NCI-H2227 (cell line): ENCODE measurements at regions not wholly inside any gene's neighbourhood (a gene's known extent, or its start where the extent isn't known, plus 50 kb on each side); places are given as distances from the start of the nearest gene placed in this dataset.
A peak's percentile ranks its signal among the peaks of the same experiment; 100 is the strongest.

Experiments used
- DNase-seq: peaks from one replicate; lab custom pipeline; 2025; ENCODE audit not compliant: unreplicated experiment; lab: John Stamatoyannopoulos, UW

DNA sequence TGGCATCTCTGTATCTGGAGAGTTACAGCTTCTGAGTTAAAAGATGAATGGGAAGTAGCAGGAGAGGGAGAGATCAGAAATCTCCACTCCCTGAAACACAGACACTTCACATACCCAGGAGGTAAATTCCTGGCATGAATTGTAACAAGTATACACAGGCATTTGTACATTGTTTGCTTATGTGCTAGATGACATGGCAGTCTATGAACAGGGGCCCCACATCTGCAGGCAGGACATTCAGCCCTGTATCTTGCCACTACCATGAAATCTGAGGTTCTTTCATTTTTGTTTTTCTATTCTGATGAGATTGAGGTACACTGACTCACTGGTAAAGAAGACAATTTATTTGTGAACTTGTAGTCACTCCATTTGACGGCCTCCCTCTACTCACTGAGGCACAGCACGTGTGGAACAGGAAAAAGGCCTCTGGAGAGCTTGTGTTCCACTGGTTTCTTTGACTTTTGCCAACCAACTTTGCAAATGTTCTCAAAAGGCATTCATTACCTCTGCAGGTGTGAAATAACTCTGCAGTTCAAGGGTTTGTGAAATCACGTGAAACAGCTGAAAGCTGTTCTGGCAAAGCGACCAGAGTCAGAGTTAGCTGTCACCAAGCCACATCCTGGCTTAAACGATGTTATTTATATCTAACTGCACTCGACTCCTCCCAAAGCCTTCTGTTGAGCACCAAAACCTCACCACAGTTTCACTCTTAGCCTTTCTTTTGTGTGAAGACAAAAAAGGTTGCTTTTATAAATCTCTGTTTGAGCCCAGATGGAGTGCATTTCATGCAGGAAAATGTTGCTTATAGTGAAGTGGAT, 401.3 kb upstream of the CFAP20DC start:
- no peak for DNase-seq

DNA sequence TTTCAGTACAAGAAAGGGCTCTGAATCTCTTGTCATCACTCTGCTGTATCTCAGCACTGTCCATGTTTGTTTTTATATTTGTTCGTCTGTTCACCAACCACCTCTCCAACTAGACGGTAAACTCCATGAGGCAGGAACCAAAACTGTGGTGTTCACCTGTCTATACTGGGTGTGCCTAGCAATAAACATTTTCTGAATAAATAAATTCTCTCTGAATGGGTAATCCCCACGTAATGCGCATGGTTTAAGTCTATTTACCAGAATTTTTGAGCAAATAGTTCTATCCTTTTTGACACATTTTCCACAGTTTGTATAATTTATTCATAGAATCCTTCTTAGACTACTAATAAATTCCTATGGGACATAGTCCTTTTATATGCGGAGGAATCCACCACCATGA, 400.6 kb upstream of the CFAP20DC start:
- no peak for DNase-seq

DNA sequence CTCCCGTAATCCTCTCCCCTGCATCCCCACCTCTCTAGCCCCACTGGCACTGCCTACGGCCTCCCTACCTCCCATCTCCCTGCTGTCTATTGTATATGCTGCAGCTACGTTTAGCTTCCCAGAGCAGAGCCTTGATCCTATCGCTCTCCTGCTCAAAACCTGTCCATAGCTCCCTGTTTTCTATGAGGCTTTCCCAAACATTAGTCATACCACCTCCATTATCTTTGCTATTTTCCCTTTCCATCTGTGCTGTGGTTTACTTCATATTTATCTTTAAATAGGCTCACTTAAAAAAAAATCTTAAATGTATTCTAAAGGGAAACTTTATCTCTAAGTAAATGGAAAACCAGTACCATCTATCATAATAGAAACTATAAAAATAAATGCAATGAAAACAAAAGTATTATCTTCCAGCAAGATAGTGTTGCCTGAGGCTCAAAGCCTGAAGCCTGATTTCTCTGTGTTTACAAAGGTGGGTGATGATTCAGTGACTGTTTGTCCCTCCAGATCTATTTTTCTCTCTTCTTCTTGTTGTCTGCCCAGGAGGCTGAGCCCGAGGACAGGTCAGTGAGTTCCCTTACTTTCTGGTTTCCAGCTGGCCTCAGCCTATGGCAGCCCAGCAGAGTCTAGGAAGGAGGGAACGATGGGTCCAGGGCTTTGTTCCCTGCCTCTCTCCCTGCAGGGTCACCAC, 397.1 kb upstream of the CFAP20DC start:
- no peak for DNase-seq

DNA sequence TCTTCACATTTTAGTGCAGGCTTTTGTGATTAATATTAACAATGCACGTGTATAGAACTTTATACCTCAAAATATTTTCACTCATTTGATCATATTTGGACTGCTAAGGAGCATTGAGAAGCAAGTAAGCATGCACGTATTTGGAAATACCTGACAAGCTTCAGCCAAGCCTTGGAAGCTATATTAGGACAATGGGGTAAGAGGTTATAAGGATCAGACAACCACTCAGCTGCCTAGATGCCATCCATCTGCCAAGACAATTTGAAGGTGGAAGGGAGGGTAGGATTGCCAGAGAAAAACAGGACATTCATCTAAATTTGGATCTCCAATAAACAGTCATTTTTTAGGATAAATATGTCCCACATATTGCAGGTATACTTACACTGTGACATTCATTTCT, 394.9 kb upstream of the CFAP20DC start:
- no peak for DNase-seq

DNA sequence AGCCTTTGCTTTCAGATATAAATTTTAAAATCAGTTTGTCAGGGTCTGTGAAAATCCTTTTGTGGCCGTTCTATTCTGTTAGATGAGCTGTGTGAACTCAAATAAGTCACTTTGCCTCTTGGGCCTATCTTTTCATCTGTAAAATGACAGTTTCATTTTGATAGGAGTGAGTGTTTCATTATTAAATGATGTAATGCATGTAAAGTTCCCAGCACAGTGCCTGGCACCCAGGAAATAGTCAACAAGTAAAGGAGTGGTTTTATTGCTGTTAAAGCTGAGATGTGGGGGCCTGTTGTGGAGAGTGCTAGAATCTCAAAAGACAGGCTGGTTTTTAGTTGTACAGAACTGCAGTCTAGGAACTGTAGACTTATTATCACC, 394.5 kb upstream of the CFAP20DC start:
- DNase-seq = no peak

DNA sequence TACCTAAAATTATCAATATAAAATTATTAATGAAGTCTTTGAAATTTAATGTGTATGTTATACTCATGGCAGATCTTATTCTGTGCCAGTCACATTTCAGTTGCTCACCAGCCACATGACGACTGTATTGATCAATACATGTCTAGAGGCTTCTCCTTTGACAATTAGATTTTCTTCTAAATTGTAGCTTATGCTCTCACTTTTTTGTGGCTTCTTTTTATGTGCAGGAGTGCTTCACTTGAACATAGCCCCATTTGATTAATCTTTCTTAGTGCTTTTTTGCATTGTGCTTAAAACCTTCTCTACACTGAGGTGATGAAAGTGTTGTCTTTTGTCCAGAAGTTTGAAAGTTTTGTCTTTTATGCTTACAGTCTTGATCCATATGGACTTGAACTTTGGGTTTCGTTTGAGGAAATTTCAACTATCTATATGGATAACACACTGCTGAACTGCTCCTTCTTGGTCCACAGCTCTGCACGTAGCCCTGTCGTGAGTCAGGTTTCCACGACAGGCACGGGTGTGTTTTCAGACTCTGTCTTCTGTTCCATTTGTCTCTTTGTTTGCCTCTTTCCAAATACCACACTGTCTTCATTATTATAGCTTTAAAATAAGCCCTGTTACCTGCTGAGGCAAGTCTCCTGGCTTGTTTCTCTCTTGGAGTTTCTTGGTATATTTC, 393.9 kb upstream of the CFAP20DC start:
- DNase-seq = no peak

DNA sequence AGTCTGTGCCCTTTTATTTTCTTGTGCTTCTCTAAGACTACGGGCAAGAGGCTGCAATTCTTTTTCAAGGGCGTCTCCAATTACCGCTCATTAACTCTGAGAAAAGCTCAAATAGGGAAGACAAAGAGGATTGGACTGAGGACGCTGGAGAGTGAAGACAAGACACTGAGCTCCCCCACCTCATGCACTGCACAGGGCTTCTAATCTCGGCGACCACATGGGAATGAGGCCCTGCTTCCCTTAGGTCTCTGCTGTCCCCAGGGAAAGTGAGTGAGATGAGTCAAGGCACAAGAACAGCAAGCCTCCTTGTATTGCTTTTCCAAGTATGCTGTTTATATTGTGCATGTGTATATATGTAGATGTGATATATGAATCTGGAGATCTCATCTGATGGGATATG, 392.2 kb upstream of the CFAP20DC start:
- DNase-seq = peak; percentile 8

DNA sequence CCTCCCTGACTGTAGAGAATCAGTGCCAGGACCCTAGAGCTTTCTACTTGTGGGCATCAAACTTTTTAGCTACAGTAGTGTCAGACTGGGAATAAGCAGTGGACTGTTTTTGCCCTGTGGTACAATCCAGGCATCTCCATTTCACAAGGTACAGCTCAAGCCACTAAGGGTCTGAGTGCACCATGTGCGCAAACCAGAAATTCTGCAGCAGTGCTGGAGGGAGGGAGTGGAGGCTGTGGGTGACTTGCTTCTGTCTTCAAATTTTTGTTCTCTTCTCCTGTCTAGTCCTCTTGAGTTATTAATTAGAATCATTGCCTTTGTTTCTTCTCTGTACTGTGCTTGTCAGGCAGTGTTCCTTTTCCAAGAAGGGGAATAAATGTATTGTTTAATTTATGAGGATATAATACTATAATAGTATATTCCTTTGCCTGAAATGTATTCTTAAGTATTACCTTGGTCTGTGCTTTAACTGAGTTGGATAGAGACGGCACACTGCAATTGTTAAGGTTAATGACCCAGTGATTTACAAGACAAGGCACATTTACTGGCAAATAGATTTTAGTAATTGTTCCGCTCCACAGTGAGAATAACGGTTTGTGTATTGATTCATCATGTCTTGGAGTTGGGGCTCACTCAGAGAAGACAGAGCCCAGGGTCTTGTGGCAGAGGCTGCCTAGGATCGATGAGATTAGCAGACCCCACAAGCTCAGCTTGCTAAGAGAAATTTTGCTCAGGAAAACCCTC, 390.6 kb upstream of the CFAP20DC start:
- DNase-seq = peak; percentile 50

DNA sequence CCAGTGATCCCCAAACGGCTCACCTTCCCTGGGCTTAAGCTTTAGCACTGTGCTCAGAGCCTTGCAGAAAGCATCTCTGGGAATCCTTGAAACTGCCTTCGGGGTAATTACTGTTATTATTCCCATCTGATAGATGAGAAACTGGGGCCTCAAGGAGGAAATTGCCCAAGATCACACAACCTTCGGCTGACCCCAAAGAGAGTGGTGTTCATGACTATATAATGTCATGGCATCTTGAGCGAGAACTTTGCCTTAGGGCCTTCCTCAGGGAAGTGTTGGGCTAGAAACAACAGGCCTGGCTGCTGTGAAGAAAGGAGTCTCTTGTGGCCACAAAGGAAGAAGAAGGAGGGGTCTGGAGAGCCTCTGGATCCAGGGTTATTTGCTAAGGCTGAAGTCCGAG, 388.7 kb upstream of the CFAP20DC start:
- no peak for DNase-seq

DNA sequence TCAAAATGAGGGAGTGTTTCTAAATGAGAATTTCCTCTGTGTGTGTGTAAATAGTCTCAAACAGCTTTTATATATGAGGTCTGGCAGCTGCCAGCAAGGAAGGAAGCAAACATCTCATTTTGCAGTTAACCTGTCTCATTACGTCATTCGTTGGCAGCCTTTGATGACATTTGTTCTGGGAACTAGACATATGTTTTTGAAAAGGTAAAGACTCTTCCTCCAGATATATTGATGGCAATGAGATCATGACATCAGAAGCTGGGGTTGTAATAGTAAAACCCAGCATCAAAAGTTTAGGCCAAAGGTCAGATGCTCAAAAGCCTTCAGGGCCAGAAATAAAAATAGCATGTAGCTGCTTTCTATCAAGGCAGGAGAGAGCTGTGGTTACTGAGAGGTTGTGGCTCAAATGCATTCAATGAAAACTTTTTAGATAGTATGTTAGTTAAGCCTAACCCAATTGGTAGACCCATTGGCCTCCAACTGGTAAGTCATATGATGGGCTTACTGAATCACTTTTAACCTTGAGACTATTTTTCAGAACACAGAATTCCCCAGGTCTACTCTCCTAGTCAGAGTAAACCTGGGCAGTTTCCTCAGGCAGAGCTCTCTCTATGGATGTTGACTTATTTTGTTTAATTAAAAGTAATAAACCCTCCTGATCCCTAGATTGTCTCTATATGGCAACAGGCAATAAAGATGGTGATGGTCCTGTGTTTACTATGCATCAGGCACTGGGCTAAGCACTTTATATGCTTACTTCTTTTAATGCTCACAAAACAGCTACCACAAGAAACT, 386.5 kb upstream of the CFAP20DC start:
- no peak for DNase-seq

DNA sequence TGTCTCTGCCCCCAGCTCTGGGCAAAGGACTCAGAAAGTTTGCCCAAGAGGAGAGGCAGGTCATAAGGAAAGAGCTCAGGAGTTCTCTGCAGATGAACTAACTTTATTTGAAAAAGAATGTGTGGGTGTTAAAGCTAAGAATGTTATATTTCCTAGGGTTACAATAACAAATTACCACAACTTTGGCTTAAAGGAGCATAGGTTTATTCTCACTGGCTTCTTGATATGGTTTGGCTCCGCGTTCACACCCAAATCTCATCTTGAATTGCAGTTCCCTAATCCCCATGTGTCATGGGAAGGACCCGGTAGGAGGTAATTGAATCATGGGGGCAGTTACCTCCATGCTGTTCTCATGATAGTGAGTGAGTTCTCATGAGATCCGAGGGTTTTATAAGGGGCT, 383.7 kb upstream of the CFAP20DC start:
- no peak for DNase-seq

DNA sequence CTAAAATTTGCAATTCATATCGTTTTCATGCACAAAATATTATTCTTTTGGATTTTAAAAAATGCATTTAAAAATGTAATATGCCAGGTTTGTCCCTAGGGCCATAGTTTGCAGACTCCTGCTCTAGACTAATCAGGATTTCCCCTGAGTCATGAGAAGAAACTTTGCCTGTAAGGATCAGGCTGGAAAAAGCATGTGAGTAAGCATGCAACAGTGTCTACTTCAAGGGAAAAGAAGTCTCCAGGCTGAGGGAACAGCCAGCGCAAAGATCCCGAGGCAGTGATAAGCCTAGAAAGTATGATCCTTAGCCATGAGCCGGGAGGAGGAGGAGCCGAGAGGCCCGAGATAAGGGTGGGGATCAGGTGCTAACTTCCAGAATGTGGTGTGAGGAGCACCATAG, 382.8 kb upstream of the CFAP20DC start:
- no peak for DNase-seq

DNA sequence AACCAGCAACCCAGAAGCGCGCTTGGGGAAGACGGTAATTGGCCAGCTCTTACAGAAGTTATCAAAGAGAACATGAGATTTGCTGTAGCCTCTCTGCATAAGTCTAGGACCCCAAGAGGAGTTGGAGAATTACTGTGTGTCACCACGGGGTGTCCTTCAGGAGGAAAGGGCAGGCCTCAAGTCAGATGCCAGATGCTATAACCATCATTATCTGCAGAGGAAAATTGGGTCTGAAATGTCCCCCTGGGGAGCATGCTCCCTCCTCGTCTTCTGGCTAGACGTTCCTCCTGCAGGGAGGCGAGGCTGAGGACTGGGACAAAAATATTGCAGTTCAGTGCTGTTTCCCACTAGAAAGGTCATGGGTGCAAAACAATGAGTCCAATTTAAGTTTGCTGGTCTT, 380.5 kb upstream of the CFAP20DC start:
- DNase-seq = peak; percentile 6

DNA sequence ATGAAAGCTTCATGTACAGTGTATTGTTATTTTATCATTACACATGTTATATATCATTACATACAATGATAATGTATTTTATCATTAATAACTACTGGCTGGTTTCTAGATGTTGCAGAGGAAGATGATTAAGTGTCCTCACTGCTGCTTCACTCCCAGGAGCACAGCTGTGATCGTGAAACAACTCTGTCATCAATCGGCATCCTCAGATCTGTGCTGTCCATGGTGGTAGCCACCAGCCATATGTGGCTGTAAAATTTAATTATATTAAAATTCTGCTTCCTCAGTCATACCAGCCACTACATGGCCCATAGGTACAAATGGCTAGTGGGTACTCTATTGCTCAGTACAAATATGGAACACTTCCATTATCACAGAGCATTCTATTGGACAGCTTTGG, 379.4 kb upstream of the CFAP20DC start:
- no peak for DNase-seq

DNA sequence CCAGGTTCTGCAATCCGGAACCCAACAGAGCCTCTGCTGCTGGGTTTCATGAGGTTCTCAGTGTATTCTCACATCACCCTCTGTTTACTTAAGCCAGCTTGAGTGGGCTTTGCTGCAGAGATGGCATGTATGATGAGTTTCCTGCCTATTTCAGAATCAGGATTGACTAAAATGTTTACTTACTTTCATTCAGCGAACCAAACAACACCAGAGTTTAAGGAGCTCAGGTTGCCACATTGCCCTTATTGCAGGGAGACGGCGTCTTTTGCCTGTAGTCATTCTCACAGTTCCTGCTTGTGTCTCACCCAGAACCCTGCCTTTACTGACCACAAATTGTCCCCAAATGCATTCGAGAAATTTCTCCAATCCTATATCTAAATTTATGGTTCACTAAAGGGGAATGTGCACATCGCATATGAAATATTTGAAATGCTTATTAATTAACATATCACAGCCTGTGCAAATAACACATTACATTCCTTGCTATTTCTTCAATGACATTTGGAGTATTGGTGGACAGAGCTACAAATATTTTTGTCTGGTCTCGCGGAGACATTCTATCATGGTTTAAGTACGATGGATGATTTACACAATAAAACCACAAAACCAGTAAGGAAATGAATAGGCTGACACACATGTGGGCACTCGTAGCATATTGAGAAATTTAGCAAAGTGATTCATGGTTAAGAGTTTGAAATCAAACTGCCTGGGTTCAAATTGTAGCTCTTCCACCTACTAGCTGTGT, 377.2 kb upstream of the CFAP20DC start:
- DNase-seq = no peak

DNA sequence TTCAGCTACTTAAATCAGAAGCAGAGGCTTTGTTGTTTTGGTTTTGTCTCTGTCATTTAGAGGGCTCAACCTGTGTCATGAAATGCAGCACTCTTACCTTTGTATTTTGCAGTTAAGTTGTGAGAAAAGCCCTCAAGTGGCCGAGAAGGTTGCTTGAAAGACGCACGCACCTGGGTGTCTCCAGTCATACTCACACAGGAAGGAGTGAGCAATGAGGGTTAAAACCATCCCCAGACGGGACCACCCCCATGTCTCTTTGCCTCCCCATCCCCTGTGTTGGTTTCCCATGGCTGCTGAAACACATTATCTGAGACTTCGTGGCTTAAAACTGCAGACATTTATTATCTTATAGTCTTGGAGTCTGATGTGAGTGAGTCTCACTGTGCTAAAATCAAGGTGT, 376.1 kb upstream of the CFAP20DC start:
- DNase-seq = no peak

DNA sequence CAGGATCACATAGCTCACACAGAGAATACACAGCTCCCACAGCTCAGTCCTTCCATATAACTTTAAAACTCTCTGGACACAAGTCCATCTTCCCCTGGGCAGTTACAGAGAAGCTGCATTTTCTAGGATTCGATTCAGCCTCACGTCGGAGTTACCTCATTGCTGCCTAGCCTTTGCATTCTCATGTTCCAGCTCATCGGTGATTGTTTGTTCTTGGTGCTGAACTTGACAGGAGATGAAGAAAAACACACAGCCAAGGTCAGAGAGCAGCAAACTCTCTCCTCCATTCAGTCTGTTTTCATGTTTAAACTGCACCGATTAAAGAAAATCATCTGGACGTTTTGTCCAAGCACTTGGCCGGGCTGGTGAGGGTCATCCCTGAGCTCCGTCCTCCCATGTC, 375.5 kb upstream of the CFAP20DC start:
- DNase-seq = no peak

DNA sequence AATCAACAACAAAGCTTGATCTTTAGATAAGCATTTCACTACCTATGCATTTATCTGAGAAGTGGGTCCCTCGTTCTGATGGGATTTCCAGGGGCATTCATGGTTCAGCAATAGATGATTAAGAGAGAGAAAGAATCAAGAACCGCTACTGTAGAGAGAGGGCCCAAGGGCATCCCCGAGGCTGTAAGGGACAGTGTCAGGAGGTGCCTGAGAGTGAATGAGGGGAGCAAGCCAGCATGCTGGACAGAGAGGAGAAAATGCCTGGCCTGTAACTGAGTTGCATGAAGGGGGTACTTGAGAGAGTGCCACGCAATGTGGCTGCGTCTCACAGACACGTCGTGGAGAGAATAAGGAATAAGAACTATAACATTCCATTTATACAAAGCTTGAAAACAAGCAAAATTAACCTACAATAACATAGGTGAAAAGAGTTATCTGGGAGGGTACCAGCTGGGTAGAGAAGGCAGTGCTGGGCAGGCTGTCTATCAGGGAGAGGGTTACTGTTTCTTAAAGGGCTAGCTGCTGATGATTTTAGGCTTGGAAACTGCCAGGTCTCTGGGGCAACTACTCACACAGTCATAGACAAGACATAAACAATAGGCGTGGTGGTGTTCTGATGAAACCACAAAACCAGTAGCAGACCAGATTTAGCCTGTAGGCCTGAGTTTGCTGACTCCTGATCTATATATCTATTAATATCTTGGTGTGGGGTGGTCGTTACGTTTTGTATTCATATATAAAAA, 374.6 kb upstream of the CFAP20DC start:
- DNase-seq = no peak

DNA sequence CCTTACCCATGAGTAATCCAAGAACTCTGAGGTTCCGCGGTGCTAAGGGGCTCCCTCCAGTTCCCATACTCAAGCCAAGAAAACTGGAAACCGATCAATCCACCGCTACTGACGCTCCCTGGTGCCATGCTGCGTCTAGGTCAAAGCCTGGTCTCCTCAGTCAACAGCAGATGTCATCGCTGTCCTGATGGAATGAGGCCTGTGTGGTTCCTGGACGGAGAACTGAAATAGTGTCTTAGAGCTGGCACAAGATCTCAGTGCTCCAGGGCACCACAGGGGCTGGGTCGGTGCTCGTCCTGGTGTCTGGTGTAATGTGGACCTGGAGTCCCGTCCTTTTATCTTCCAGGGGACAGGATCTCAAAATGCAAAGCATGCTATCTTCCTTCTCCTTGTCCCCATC, 373.9 kb upstream of the CFAP20DC start:
- DNase-seq = no peak
